Kidney capillary endothelial cell (primary cell): ENCODE measurements at regions not wholly inside any gene's neighbourhood (a gene's known extent, or its start where the extent isn't known, plus 50 kb on each side); places are given as distances from the start of the nearest gene placed in this dataset.
"Not testable (repeated sequence)": the region's sequence is repeated elsewhere in the genome, so short reads cannot be mapped to it uniquely, and the experiment has no call there.

ENCODE experiments used
- DNase-seq: peaks from one replicate; pipeline ENCODE4 v3.0.0-alpha.2; 2018; ENCODE audit warnings: low spot score

DNA sequence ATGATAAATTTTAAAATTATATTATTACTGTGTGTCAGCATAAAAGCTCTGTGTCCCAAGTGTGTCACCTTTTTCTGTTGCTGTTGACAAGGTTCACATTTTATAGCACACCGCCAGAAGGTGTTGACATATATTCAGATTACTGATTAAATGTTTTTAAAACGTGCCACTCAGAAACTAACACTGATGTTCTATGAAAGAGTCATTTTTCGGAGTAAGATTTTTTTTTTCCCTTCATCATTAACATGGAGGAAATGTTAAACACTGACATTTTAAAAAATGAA lies 197.5 kb downstream of the TM9SF2 start:
- DNase-seq: no peak

DNA sequence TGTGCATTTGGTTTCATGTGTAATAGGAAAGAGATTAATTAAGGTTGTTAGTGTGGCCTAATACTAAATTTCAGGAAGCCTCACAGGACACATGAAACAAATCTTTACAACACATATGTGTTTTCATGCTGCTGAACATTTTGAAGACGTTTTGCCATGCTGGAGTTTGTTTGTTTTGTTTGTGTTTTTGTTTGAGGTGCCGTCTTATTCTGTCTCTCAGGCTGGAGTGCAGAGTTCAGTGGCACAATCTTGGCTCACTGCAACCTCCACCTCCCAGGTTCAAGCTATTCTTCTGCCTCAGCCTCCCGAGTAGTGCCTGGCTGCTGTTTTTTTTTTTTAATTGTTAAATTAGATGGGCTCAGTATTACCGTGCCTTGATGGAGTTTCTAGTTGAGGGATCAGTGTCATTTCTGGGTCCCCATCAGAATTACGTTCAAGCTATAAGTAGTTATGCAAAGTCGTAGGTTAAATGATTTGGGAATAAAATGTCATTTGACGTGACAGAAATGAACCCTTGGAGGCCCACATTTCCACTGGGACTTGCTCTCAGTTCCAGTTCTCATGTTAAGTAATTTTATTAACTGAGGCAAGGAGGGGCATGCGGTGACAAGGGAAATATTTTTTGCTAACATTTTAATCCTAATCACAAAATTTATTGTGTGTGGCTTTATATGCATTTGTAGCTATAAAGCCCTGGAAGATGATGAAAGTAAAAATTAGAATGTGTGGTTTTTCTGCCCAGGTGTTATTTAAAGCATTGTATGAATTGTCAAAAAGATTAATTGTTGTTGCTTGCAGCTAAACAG lies 196.9 kb downstream of the TM9SF2 start:
- DNase-seq: no peak

DNA sequence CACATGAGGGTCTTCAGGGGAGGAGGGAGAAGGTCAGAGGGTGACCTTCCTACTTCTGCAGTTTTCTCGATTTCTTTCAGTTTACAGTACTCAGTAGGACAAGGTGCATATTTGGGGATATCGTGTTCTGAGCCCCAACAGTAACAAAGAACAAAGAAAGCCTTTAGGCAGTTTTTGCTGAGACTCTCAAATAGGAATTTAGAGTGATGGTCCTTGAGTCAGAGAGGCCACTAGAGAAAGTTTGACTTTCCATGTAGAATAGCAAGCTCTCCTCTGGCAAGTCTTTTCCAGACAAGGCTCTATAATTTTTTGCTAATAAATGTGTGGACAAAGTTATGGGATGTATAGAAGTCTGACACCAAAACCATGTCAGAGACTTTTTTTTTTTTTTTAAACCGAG lies 194.6 kb downstream of the TM9SF2 start:
- no peak for DNase-seq

DNA sequence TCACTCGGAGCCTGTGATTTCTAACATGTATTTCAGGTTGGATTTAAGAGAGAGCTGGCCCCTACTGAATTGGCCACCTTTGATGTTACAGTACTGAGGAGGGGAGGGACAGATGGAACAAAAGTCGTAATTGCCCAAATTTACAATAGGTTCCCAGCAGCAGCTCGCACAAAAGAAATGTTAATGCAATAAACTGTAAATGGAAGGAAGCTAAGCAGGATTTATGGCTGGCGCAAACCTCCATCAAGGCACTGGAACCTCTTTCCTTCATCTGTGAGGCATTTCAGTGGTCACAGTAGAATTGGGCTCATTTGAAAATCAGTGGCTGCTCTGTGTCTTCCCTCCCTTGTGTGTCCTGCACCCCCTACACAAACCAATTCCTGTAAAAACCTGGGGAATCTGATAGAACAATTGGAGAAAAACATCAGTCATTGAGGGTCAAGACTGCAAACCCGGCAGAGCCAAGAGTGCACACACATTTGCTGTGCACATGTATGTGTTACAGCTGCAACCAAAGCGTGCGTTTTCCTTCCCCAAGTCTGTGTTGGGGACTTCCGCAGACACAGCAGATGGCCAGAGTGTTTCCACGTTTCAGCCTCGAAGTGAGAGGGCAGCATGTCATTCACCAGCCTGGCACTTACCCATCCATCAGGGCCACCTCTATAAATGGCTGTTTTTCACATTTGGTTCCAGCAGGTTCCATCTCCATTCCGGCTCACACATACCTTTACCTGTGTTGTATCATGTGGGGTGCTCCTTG lies 192.8 kb downstream of the TM9SF2 start:
- no peak for DNase-seq

DNA sequence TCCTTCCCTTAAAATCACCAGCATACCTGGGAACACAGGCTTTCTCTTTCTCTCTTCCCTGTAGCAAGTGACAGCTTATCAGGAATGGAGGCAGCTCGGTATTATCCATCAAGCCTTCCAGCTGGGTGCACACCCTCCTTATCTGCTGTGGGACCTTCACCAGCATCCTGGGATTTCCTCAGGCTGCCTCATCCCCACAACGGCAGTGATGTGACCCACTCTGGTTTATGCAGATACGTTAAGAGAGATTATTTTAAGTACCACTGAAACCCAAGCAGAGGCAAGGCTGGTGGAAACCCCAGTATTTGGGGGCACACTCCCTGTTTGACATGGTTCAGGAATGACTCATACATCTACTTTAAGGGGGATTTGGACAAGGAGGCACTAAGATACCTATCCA lies 192.1 kb downstream of the TM9SF2 start:
- DNase-seq: no peak

DNA sequence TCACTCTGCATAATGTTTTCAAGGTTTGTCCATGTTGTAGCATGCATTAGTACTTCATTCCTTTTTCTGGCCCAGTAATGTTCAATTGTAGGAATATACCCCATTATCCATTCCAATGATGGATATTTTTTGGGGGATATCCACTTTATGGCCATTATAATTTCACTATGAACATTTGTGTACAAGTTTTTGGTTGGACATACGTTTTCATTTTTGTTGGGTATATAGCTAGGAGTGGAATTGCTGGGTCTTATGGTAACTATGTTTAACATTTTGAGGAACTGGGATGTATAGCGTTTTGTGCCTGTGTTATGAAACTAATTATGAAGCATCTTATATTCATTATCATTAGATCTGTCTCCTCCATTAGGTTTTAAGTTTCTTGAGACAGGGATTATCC lies 191.6 kb downstream of the TM9SF2 start:
- DNase-seq: no peak

DNA sequence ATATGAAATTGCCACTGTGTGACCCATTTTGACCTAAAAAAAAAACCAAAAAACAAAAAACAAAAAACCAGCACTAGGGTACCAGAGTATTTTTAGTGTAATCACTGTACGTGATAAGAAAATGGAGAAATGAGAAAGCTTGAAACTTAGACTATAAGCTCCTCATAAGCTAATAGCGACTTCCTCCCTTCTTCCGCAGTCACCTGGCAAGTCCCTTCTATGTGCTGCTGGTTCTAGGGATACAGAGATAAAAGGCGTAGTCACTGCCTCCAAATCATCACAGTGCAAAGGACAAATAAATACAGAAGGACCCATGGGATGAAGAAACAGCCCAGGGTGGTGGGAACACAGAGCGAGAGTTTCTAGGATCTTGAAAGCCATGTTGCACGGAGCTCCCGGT lies 190.3 kb downstream of the TM9SF2 start:
- no peak for DNase-seq

DNA sequence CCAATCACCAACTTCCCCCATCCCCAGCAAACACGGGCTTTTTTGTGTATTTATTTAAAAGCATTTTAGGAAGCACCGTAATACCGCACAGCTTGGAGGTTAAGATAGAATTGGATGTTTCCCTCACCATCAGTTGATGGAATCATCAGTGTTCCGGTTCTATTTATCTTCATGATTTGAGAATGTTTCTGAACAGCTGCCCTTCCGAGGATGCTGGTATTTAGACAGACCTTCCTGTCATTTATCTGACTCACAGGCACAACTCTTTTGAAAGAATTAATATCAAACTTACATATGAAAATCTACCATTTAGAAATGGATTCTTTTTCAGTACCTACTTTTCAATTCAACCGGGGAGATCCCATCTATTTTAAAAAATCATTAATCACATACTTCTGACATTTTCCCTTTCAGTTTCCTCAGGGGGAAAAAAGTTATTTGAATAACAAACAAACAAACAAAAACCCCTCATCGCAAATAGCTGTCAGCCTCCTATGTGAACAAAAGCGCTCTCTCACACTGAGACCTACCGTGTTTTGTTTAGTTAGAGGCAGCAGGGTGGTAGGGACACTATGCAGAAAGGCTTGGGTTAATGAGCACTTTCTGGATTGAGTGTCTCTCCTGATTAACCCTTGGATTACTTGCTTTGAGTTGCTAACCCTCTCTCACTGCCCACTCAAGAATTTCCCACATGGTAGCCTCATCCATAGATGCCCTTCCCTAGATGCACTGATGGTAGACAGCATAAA lies 189.3 kb downstream of the TM9SF2 start:
- no peak for DNase-seq

DNA sequence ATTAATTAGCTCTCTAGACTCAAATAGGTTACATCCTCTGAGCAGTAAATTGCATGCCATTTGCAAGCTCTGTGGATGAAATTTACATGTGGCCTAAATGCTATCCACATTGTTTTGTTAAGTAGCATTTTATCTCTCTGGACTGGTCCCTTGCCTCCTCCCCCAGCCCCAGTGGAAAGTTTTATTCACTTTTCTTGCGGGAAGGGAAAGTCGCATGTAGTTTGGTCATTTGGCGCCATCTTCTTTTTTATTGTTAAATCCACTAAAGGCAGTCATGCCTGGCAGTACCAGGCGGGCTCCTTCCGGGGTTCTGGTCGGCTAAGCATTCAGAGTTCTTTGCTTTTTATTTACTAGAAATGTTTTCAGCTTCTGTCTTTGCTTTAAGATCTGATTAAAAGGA lies 188.7 kb downstream of the TM9SF2 start:
- no peak for DNase-seq

DNA sequence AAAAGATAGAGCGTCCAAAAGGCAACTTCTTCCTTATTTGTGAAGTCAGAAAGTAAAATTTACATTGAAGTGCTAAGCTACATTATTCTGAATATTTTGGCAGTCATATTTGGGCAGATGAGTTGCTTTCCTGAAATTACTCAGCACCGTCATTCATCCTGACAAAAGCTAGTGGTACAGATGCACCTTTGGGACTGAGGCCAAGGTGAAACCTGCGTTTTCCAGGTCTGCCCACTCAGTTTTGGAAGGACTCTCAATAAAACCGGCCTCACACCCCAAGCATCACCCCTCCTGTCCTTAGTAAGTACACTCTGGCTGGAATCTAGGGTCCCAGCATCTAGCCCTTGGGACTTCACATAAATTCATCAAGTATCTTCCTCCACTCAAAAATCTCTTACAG lies 187.5 kb downstream of the TM9SF2 start:
- no peak for DNase-seq

DNA sequence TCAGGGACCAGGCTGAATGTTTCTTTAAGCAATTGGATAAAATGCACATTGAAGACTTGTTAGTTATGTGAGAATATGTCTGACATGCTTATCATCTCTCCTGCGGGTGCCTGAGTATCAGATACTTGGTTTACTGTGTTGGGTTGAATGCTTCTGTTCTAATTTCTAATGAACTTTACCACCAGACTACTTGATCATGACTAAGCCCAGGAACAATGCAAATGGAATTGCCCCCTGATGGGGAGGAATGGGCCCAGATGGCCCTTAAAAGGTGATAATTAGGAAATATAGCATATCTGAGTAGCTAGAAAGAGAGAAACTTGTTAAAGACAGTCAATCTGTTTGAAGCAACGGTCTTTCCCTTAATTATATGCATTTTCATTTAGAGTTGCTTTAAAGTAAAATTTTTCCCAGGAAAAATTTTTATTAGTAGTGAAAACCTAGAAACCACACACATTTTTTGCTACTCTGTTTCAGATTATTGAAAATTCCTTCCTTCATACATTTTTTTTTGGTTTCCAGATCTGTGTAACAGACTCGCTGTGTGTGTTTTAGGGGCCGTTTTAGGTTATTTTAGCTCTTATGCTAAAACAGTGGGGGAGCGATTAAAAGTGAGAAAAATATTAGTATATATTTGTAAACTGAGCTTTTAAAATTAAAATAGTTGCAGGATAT lies 186.6 kb downstream of the TM9SF2 start:
- no peak for DNase-seq

DNA sequence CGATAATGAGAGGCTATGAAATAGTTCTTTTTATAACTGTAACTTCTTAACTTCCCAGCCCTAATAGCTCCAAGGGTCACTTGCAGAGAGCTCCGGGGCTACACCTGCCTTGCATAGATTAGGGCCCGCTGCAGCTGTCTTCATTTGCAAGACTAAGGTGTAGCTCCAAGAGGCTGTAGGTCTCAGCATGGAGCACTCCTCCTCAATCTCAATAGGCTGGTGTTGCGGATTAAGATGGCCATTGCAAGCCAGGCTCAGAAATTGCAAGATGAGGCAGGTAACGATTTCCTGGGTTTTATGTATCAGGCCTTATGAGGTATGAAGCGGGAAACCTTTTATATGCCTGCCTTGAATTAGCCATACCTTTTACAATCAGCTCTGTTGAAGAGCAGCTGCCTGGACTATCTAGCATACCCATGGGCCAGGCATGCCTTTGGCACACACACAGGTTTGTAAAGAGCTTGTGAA lies 185.7 kb downstream of the TM9SF2 start:
- DNase-seq: no peak

DNA sequence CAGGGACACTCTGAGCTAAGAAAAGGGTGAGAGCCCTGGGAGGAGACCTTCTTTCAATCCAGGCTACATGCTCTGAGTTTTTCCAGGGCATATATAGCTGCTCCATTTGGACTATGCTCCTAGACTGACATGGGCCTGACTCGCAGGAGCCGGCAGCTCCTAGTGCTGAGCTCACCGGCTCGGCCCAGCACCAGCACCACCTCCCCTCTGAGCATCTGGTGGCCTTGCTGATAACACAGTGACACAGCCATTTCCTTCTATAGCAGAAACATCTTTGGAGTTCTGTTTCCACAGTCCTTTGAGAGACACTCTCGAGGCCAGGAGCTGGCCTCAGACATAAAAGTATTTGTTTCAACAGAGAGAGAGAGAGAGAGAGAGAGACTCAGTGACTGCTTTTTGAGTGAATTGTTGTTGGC lies 184.9 kb downstream of the TM9SF2 start:
- peak; percentile 6 for DNase-seq

DNA sequence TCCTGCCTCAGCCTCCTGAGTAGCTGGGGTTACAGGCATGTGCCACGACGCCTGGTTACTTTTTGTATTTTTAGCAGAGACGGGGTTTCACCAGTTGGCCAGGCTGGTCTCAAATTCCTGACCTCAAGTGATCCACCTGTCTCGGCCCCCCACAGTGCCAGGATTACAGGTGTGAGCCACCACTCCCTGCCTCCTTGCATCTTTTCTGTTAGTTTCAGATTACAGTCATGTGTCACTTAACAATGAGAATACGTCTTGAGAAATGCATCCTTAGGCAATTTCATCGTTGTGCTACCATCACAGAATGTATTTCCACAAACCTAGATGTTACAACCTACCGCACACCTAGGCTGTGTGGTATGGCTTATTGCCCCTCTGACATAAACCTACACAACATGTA lies 180.4 kb downstream of the TM9SF2 start:
- no peak for DNase-seq

DNA sequence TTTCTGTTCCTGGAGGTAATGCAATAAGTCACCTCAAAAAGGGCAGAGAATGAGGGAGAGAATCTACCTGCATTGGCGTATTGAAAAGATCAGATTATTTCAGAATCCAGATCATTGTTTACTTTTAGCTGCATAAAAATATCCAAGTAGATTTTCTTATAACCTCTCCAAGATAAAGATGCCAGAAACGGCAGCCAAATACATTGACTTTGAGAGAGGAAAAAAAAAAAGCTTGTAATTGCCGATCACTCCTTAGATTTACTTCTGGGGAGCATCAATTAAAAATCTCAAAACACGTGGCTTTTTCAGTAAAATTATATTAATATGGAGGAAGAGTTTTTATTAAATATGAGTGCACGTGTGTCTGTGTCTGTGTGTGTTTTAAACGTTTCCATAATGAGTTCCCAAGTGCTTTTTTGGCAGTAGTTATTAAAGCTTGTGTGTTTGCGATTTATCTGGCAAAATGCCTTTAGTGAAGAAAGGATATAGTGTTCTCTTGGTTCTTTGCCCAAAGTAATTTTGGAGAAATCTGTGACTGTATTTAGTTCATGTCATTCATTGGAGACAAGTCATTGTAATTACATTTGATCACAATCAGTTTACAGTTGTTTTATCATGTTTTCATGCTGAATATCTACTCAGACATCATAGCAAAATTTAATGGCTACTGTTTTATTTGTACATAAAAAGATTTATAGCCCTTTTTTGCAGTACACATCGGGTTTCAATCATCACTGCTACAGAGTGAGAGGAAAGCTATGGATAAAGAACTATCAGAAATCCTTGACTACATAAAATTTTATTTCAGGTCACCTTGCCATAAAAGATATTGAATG lies 176.1 kb downstream of the TM9SF2 start:
- no peak for DNase-seq

DNA sequence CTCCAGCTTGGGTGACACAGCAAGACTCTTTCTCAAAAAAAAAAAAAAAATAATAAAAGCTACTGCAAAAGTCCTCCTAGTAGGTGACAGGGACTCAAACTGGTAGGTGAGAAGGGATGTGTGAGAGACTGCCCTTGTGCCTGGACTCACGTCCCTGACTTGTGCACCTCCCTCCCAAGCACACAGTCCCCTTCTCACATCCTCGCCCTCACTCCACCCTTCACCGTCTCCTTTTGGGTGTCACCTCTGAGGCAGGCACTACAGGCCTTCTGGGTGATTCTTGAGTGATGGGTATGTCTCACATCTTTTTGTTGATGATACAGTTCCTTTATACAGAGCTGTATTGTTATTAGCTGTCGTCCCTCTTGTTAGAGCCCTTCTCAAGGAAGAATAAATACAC lies 170.5 kb downstream of the TM9SF2 start:
- DNase-seq: no peak

DNA sequence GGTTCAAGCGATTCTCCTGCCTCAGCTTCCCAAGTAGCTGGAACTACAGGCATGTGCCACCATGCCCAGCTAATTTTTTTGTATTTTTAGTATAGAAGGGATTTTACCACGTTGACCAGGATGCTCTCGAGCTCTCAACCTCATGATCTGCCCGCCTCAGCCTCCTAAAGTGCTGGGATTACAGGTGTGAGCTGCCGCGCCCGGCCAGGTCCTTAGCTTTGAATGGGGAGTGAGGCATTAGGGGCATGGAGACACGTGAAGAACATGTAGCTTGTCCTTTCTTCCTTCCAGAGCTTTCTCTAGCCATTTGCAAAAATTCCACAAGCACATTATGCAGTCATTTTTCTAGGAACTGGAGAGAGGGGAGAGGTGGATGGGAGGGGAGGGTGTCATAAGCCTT lies 167.8 kb downstream of the TM9SF2 start:
- not testable (repeated sequence) for DNase-seq

DNA sequence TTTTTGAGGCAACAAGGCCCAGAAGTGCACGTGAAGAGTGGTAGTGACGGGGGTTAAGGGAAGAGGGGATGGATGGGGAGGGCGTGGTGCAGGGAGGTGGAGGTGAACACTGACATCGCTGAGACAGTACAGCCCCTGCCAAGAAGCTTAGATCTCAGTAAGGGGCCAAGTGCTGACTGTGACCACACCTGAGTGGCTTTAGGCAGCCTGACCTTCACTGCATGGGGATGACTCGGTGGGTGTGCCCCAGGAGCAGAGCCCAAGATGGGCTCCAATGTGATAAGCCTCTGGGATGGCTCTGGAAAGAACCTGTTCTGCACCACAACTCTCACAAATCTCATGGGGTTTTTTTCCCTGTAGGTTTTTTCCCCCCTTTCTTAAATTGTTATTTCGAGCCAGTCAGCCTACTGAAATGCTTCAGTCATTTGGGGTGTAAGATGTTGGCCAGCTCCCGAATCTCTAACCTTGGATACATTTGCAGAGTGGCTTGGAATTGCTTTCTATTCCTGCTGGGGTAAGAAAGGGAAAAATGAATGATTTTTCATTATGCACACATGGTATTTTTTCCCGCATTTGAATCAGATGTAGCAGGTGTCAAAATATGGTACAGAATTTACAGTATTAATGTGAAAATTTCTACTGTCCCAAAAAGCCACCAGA lies 165.0 kb downstream of the TM9SF2 start:
- DNase-seq: no peak

DNA sequence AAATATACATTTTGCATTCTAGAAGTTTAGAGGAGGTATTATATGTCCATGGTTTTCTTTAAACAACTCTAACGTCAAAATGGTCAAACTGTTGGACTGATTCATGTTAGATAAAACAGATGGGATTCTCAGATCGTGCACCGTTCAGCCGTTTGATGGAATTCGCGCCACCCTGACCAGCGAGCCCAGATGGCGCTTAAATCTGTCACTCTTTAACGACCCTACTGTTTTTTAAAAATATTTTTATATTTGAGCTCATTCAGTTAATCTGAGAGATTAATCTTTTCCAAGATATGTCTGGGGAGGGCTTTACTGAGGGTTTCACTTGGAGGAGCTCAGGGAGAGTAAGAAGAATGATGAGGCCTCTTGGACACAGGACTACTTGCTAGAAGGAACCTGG lies 164.4 kb downstream of the TM9SF2 start:
- no peak for DNase-seq

DNA sequence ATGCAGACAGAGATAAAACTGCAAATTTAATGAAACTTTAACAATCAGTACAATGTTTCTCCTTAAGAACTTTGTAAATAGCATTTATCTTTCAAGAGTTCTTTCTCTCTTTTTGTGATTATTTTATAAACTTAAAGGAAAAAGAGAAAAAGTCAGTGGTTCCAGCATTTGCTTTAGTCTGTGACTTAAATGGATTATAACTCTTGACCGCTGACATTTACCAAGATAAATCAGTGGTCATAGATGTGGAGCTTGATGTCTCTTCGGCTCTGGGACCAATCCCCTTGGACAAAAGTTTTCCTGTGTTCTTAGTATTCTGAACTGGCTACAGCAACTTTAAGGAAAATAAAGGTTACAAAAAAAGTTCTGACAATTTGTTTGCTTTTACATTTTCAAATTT lies 162.6 kb downstream of the TM9SF2 start:
- no peak for DNase-seq
